Gastrocnemius medialis (tissue), 4 donors: ENCODE measurements at regions not wholly inside any gene's neighbourhood (a gene's known extent, or its start where the extent isn't known, plus 50 kb on each side); places are given as distances from the start of the nearest gene placed in this dataset.

Source experiments
- CTCF ChIP-seq, 5 experiments: fragments of 450-650 bp in 3 of 5; fragments of 200-600 bp in 2 of 5; sonication (generic) in 2 of 5; IDR thresholded peaks in 4 of 5; conservative IDR thresholded peaks in 1 of 5; 1 replicate in 4 of 5; 2 replicates in 1 of 5; pipeline ENCODE4 v1.5.1; 2016 to 2019; ENCODE audit warnings: antibody characterized with exemption in 5 of 5, mild to moderate bottlenecking in 3 of 5, moderate library complexity in 3 of 5
- POLR2A ChIP-seq, 2 donors: fragments of 450-650 bp; IDR thresholded peaks; one replicate each; pipeline ENCODE4 v1.6.1; 2017; ENCODE audit warnings: antibody characterized with exemption in 2 of 2, mild to moderate bottlenecking in 2 of 2, moderate library complexity in 2 of 2

GRCh38 chrX:39017716-39018115, 216.5 kb downstream of the MID1IP1 start:
- TF ChIP-seq CTCF (IDR thresholded peaks at IDR 0.05 in 4 of 5, conservative IDR thresholded peaks at IDR 0.05 in 1 of 5) = no peak
- TF ChIP-seq POLR2A (IDR thresholded peaks at IDR 0.05) = no peak
